CD14-positive monocyte (primary cell): ENCODE measurements at regions not wholly inside any gene's neighbourhood (a gene's known extent, or its start where the extent isn't known, plus 50 kb on each side); places are given as distances from the start of the nearest gene placed in this dataset.

Experiments
- DNase-seq, 3 donors: peaks; one replicate each; pipeline ENCODE4 v3.0.0-alpha.2; 2011 to 2022
- H2AFZ ChIP-seq: 2 replicates; pipeline ENCODE4 v1.6.0; 2012; ENCODE audit warnings: mild to moderate bottlenecking, low read depth, low read length, inconsistent platforms; ENCODE audit not compliant: insufficient read depth, poor library complexity, severe bottlenecking
- H3K27ac ChIP-seq, 2 donors: 1 replicate in 1 of 2; 2 replicates in 1 of 2; pipeline ENCODE4 v1.5.1; 2012 to 2013; ENCODE audit warnings: low read length in 2 of 2, control low read depth in 1 of 2, inconsistent platforms in 1 of 2, low read depth in 1 of 2, mild to moderate bottlenecking in 1 of 2
- H3K27me3 ChIP-seq, 2 donors: one replicate each; pipeline versions ENCODE4 v1.6.0 to v1.6.1; 2011 to 2013; ENCODE audit warnings: low read length in 2 of 2; ENCODE audit not compliant: control insufficient read depth in 2 of 2, insufficient read depth in 2 of 2
- H3K36me3 ChIP-seq, 2 donors: replicated peaks in 1 of 2; 1 replicate in 1 of 2; 2 replicates in 1 of 2; pipeline versions ENCODE4 v1.5.1 to v1.6.1; 2012 to 2013; ENCODE audit warnings: low read length in 2 of 2, control low read depth in 1 of 2, inconsistent platforms in 1 of 2, mild to moderate bottlenecking in 1 of 2; ENCODE audit not compliant: insufficient read depth in 2 of 2, control insufficient read depth in 1 of 2
- H3K4me1 ChIP-seq, 2 donors: 1 replicate in 1 of 2; 2 replicates in 1 of 2; pipeline versions ENCODE4 v1.5.1 to v1.6.1; 2012 to 2013; ENCODE audit warnings: low read length in 2 of 2, control low read depth in 1 of 2, inconsistent platforms in 1 of 2, mild to moderate bottlenecking in 1 of 2, moderate library complexity in 1 of 2; ENCODE audit not compliant: insufficient read depth in 2 of 2, control insufficient read depth in 1 of 2
- H3K4me2 ChIP-seq: replicated peaks from 2 replicates; pipeline ENCODE3; 2012; ENCODE audit warnings: low read length, moderate library complexity, mild to moderate bottlenecking; ENCODE audit not compliant: poor library complexity, severe bottlenecking; ENCODE audit errors: extremely low read depth
- H3K4me3 ChIP-seq, 3 experiments: fragments of 200-600 bp in 1 of 3; sonication (generic) in 1 of 3; replicated peaks in 1 of 3; 1 replicate in 2 of 3; 2 replicates in 1 of 3; pipeline ENCODE4 v1.5.1; 2011 to 2013; ENCODE audit warnings: low read length in 3 of 3, mild to moderate bottlenecking in 3 of 3, control low read depth in 2 of 3, low read depth in 2 of 3, inconsistent platforms in 1 of 3, moderate library complexity in 1 of 3
- H3K79me2 ChIP-seq: 2 replicates; pipeline ENCODE4 v1.6.0; 2012; ENCODE audit warnings: mild to moderate bottlenecking, control low read depth, inconsistent platforms, low read length, moderate library complexity; ENCODE audit not compliant: insufficient read depth
- H3K9ac ChIP-seq: 2 replicates; pipeline ENCODE4 v1.6.0; 2017; ENCODE audit warnings: low read length, mild to moderate bottlenecking; ENCODE audit not compliant: insufficient read depth, poor library complexity, severe bottlenecking
- H3K9me3 ChIP-seq, 2 donors: replicated peaks in 1 of 2; 1 replicate in 1 of 2; 2 replicates in 1 of 2; pipeline versions ENCODE4 v1.5.1 to v1.6.1; 2012 to 2013; ENCODE audit warnings: low read length in 2 of 2, control low read depth in 1 of 2; ENCODE audit not compliant: control insufficient read depth in 1 of 2, insufficient read depth in 1 of 2
- H4K20me1 ChIP-seq: 2 replicates; pipeline ENCODE4 v1.6.0; 2012; ENCODE audit warnings: mild to moderate bottlenecking, low read length, control low read depth, moderate library complexity; ENCODE audit not compliant: insufficient read depth
- H3K27ac Mint-ChIP-seq, 7 donors: one replicate each; pipeline ENCODE4 v1.8.0; 2020; ENCODE audit warnings: mild to moderate bottlenecking in 7 of 7, mixed read lengths in 7 of 7, moderate library complexity in 6 of 7, inconsistent platforms in 2 of 7
- H3K27me3 Mint-ChIP-seq, 3 donors: one replicate each; pipeline ENCODE4 v1.8.0; 2021 to 2022; ENCODE audit warnings: low read depth in 3 of 3, mild to moderate bottlenecking in 3 of 3, mixed read lengths in 3 of 3, moderate library complexity in 3 of 3, inconsistent platforms in 1 of 3
- H3K36me3 Mint-ChIP-seq, 2 donors: one replicate each; pipeline ENCODE4 v1.8.0; 2020; ENCODE audit warnings: mixed read lengths in 2 of 2, inconsistent platforms in 1 of 2, mild to moderate bottlenecking in 1 of 2
- H3K4me1 Mint-ChIP-seq: one replicate; pipeline ENCODE4 v1.8.0; 2020; ENCODE audit warnings: mild to moderate bottlenecking, mixed read lengths
- H3K4me3 Mint-ChIP-seq, 2 donors: one replicate each; pipeline ENCODE4 v1.8.0; 2020; ENCODE audit warnings: mild to moderate bottlenecking in 2 of 2, mixed read lengths in 2 of 2, moderate library complexity in 1 of 2
- H3K9me3 Mint-ChIP-seq, 7 donors: one replicate each; pipeline ENCODE4 v1.8.0; 2020 to 2022; ENCODE audit warnings: mixed read lengths in 7 of 7, mild to moderate bottlenecking in 6 of 7, moderate library complexity in 6 of 7, inconsistent platforms in 2 of 7
- WGBS: methylation state at CpG from one replicate; pipeline ENCODE4 v1.1.5; 2013; ENCODE audit warnings: missing lambda C conversion rate; ENCODE audit not compliant: insufficient coverage; 5-methylcytosine and 5-hydroxymethylcytosine counted together
- intact Hi-C, 2 donors: fragments of 100-400 bp; cut with micrococcal nuclease; formaldehyde crosslinking; loops; one replicate each; pipeline versions ENCODE4 v1.15.0 to v1.15.1; 2023
- TF ChIP-seq, protein P1 (sequence below): fragments of 200-600 bp; IDR thresholded peaks from one replicate; pipeline ENCODE4 v1.8.0; 2022; ENCODE audit warnings: antibody characterized with exemption, mild to moderate bottlenecking

DNA sequence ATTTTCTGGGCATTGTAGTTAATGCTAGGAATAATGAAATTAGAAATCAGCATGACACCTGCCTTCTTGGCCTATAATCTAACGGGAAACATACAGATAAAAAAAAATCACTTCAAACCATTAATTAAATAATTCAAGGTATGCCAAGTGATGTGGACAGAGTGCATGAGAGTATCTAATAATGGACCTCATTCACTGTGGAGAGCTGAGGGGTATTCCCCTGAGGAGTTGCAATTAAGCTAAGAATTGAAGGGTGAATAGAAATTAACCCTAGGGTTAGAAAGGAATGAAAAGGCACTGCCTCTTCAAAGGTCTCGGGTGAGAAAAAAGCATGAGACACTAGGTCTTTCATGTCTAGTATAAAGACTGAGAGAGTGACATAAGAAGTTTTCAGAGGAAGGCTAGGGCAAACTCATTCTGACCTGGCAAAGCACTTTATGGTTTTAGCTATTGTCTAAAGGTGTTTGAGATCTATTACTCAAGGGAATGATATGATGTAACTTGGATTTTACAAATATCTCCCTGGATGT, 466.1 kb downstream of the KCNT2 start:
- Mint-ChIP-seq H3K4me1 (no peaks in the 10 kb centered on the region), H3K27me3 (peaks cover 0 to 1% (median 0%) of the 10 kb centered on the region in 3 donors), H3K36me3 (no peaks in the 10 kb centered on the region), H3K27ac (no peak overlapping the region), H3K9me3 (peaks cover 0 to 3% (median 2%) of the 10 kb centered on the region in 7 donors), H3K4me3 (no peak overlapping the region)
- WGBS: 91% methylated on average over 1 of the region's 2 CpGs
- Histone ChIP-seq H3K4me1 (no peaks in the 10 kb centered on the region), H3K9ac (no peak overlapping the region), H2AFZ (no peak overlapping the region), H3K4me3 (no peak overlapping the region), H3K79me2 (no peaks in the 10 kb centered on the region), H3K36me3 (no peaks in the 10 kb centered on the region), H3K27me3 (no peaks in the 10 kb centered on the region), H3K4me2 (no peak overlapping the region), H3K27ac (no peak overlapping the region), H4K20me1 (no peaks in the 10 kb centered on the region), H3K9me3 (no peaks in the 10 kb centered on the region)
- intact Hi-C loops: loop anchor here in 1 of 2 donors (10.0 kb wide), 1 partner anchor 523 kb away; no protein-coding TSS in a partner anchor
- TF ChIP-seq, protein P1, sequence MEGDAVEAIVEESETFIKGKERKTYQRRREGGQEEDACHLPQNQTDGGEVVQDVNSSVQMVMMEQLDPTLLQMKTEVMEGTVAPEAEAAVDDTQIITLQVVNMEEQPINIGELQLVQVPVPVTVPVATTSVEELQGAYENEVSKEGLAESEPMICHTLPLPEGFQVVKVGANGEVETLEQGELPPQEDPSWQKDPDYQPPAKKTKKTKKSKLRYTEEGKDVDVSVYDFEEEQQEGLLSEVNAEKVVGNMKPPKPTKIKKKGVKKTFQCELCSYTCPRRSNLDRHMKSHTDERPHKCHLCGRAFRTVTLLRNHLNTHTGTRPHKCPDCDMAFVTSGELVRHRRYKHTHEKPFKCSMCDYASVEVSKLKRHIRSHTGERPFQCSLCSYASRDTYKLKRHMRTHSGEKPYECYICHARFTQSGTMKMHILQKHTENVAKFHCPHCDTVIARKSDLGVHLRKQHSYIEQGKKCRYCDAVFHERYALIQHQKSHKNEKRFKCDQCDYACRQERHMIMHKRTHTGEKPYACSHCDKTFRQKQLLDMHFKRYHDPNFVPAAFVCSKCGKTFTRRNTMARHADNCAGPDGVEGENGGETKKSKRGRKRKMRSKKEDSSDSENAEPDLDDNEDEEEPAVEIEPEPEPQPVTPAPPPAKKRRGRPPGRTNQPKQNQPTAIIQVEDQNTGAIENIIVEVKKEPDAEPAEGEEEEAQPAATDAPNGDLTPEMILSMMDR: no peak
- DNase-seq: no peak

DNA sequence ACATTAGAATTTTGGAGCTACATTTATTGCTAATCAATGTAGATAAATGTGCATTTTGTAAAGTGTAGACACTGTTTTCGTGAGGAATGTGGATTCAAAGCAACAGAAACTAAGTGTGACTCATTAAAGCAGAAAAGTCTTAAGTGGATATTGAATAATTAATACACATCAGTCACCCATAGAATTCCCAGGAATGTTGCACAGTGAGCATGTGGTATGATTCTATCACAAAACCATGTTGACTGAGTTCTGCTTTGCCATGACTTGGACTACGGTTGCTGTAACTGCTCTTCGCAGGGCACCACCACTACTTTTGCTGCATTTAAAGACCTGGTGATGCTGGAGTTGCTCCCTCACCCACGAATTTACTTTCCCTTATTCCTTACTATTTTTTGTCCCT, 471.8 kb downstream of the KCNT2 start:
- Histone ChIP-seq H3K4me1 (no peaks in the 10 kb centered on the region), H3K36me3 (no peaks in the 10 kb centered on the region), H3K79me2 (no peaks in the 10 kb centered on the region), H4K20me1 (no peaks in the 10 kb centered on the region), H2AFZ (no peak overlapping the region), H3K4me3 (no peak overlapping the region), H3K4me2 (no peak overlapping the region), H3K9ac (no peak overlapping the region), H3K27me3 (no peaks in the 10 kb centered on the region), H3K27ac (no peak overlapping the region), H3K9me3 (no peaks in the 10 kb centered on the region)
- Mint-ChIP-seq H3K4me1 (no peaks in the 10 kb centered on the region), H3K4me3 (no peak overlapping the region), H3K27ac (no peak overlapping the region), H3K27me3 (no peaks in the 10 kb centered on the region), H3K9me3 (peaks cover 0 to 4% (median 2%) of the 10 kb centered on the region in 7 donors), H3K36me3 (no peaks in the 10 kb centered on the region)
- TF ChIP-seq, protein P1: no peak
- 90% methylated on average over 3 of the region's 4 CpGs for WGBS
- intact Hi-C loops: no loop called here
- DNase-seq: no peak
